HepG2 (cell line): ENCODE measurements at regions not wholly inside any gene's neighbourhood (a gene's known extent, or its start where the extent isn't known, plus 50 kb on each side); places are given as distances from the start of the nearest gene placed in this dataset.

Experiments
- ATAC-seq: fragments of 200-7000 bp; cut with Tn5 transposase; 3 replicates; pipeline ENCODE4 v1.9.1; 2020; ENCODE audit warnings: mild to moderate bottlenecking, moderate library complexity
- BruUV-seq: library from RNA; stranded (reverse); fragments of 400-500 nt; replicated peaks from 2 replicates; lab custom pipeline; 2021; lab: Mats Ljungman, UMichigan
- CTCF ChIA-PET: fragments of 300-600 bp; formaldehyde crosslinking; extraction: SDS; loops from one replicate; lab custom pipeline; 2021; ENCODE audit warnings: low total read pairs, inconsistent platforms, low intra/inter-chr PET ratio; lab: Yijun Ruan, JAX
- POLR2A ChIA-PET: fragments of 350-600 bp; sonication (Branson Sonifier 250); formaldehyde crosslinking; loops from one replicate; lab custom pipeline; 2020; ENCODE audit warnings: antibody characterized with exemption, inconsistent platforms; lab: Yijun Ruan, JAX
- DNase-seq: peaks from one replicate; pipeline ENCODE4 v3.0.0-alpha.2; 2015; ENCODE audit warnings: low spot score
- FAIRE-seq: peaks from 3 replicates; lab custom pipeline; 2011; peaks lifted over from hg19 to GRCh38; lab: Jason Lieb, UNC
- H2AFZ ChIP-seq: one replicate; pipeline ENCODE4 v1.6.1; 2011; ENCODE audit warnings: low read length, inconsistent platforms
- H3K27ac ChIP-seq: fragments of 300-600 bp; 3 replicates; pipeline ENCODE4 v1.8.0; 2011; ENCODE audit warnings: mixed run types, mild to moderate bottlenecking, mixed read lengths, low read length, inconsistent platforms; ENCODE audit not compliant: insufficient read depth; ENCODE audit errors: extremely low read length
- H3K27me3 ChIP-seq, 2 experiments: fragments of 200-600 bp in 1 of 2; 2 replicates in 1 of 2; 3 replicates in 1 of 2; pipeline versions ENCODE4 v1.6.0 to v1.8.0; 2011; ENCODE audit warnings: low read length in 2 of 2, mild to moderate bottlenecking in 2 of 2, moderate library complexity in 2 of 2, inconsistent platforms in 1 of 2; ENCODE audit not compliant: insufficient read depth in 2 of 2, control insufficient read depth in 1 of 2
- H3K36me3 ChIP-seq, 2 experiments: fragments of 200-600 bp in 1 of 2; replicated peaks in 1 of 2; 2 replicates in 1 of 2; 3 replicates in 1 of 2; pipeline versions ENCODE4 v1.5.1 to v1.8.0; 2011; ENCODE audit warnings: low read length in 2 of 2, inconsistent platforms in 1 of 2; ENCODE audit not compliant: insufficient read depth in 2 of 2, control insufficient read depth in 1 of 2
- H3K4me1 ChIP-seq: 2 replicates; pipeline ENCODE4 v1.5.1; 2012; ENCODE audit warnings: low read length, inconsistent platforms; ENCODE audit not compliant: insufficient read depth
- H3K4me2 ChIP-seq: 2 replicates; pipeline ENCODE4 v1.6.0; 2011; ENCODE audit warnings: low read depth, low read length, inconsistent platforms
- H3K4me3 ChIP-seq, 3 experiments: fragments of 200-600 bp in 1 of 3; sonication (generic), shearing (Covaris generic) in 1 of 3; replicated peaks in 1 of 3; 2 replicates each; pipeline ENCODE4 v1.5.1; 2011 to 2016; ENCODE audit warnings: low read length in 3 of 3, inconsistent platforms in 2 of 3, low read depth in 2 of 3, mild to moderate bottlenecking in 2 of 3, control low read depth in 1 of 3, mixed read lengths in 1 of 3; ENCODE audit not compliant: insufficient read depth in 1 of 3
- H3K79me2 ChIP-seq: one replicate; pipeline ENCODE4 v1.6.1; 2011; ENCODE audit warnings: low read length, inconsistent platforms; ENCODE audit not compliant: insufficient read depth
- H3K9ac ChIP-seq: 2 replicates; pipeline ENCODE4 v1.6.0; 2011; ENCODE audit warnings: mild to moderate bottlenecking, low read depth, low read length, inconsistent platforms; ENCODE audit not compliant: insufficient read depth
- H3K9me3 ChIP-seq: 2 replicates; pipeline ENCODE4 v1.5.1; 2012; ENCODE audit warnings: mild to moderate bottlenecking, low read length
- H4K20me1 ChIP-seq: 2 replicates; pipeline ENCODE4 v1.6.0; 2011; ENCODE audit warnings: inconsistent platforms, mild to moderate bottlenecking, low read length, moderate library complexity; ENCODE audit not compliant: insufficient read depth
- GABPB1 ChIP-seq: IDR thresholded peaks from 2 replicates; pipeline ENCODE4 v1.6.1; 2016; ENCODE audit warnings: mild to moderate bottlenecking, missing genetic modification reagents, moderate library complexity, missing compliant biosample characterization
- HMG20A ChIP-seq: IDR thresholded peaks from 2 replicates; pipeline ENCODE4 v1.6.1; 2016; ENCODE audit warnings: borderline replicate concordance
- KAT8 ChIP-seq: IDR thresholded peaks from 2 replicates; pipeline ENCODE4 v1.6.1; 2016; ENCODE audit warnings: missing genetic modification reagents, missing compliant biosample characterization
- KLF16 ChIP-seq, 2 experiments: sonication (generic) in 1 of 2; formaldehyde crosslinking in 1 of 2; IDR thresholded peaks; 2 replicates each; pipeline versions ENCODE4 v1.6.1 to v1.8.0; 2016 to 2023; ENCODE audit warnings: missing genetic modification reagents in 2 of 2, missing compliant biosample characterization in 1 of 2
- PAXIP1 ChIP-seq: sonication (generic); formaldehyde crosslinking; conservative IDR thresholded peaks from 2 replicates; pipeline ENCODE4 v1.4.0; 2020; ENCODE audit warnings: mild to moderate bottlenecking, missing genetic modification reagents, moderate library complexity
- RBM22 ChIP-seq: fragments of 200-400 bp; formaldehyde crosslinking; optimal IDR thresholded peaks from 2 replicates; pipeline ENCODE3; 2017; ENCODE audit warnings: mild to moderate bottlenecking, low read length, moderate library complexity
- SP5 ChIP-seq: IDR thresholded peaks from 2 replicates; pipeline ENCODE4 v1.6.1; 2016; ENCODE audit warnings: low read depth, borderline replicate concordance
- THAP9 ChIP-seq: sonication (generic); formaldehyde crosslinking; IDR thresholded peaks from 2 replicates; pipeline ENCODE4; 2020; ENCODE audit warnings: missing genetic modification reagents, mild to moderate bottlenecking, borderline replicate concordance
- XRCC5 ChIP-seq: fragments of 200-400 bp; formaldehyde crosslinking; optimal IDR thresholded peaks from 2 replicates; pipeline ENCODE3; 2017; ENCODE audit warnings: mild to moderate bottlenecking, low read length
- ZC3H13 ChIP-seq: sonication (generic); formaldehyde crosslinking; IDR thresholded peaks from 2 replicates; pipeline ENCODE4 v1.8.1; 2023; ENCODE audit warnings: mild to moderate bottlenecking, missing genetic modification reagents, moderate library complexity
- ZFP91 ChIP-seq: sonication (generic); formaldehyde crosslinking; IDR thresholded peaks from 2 replicates; pipeline ENCODE4 v1.9.0; 2022; ENCODE audit warnings: missing genetic modification reagents, mild to moderate bottlenecking, borderline replicate concordance
- ZNF205 ChIP-seq: IDR thresholded peaks from 2 replicates; pipeline ENCODE4 v1.6.1; 2018; ENCODE audit warnings: missing biosample characterization, missing genetic modification reagents
- ZNF282 ChIP-seq: fragments of 450-650 bp; IDR thresholded peaks from 2 replicates; pipeline ENCODE4 v1.6.1; 2018; ENCODE audit not compliant: partially characterized antibody
- ZNF737 ChIP-seq: sonication (generic); formaldehyde crosslinking; IDR thresholded peaks from 2 replicates; pipeline ENCODE4 v1.5.0; 2020; ENCODE audit warnings: missing genetic modification reagents, mild to moderate bottlenecking, borderline replicate concordance
- WGBS: methylation state at CpG from one replicate; pipeline ENCODE4 v1.1.6; 2017; ENCODE audit warnings: low lambda C conversion rate; 5-methylcytosine and 5-hydroxymethylcytosine counted together
- in situ Hi-C: cut with HindIII; loops from 2 replicates; pipeline ENCODE4 v1.10.0; 2017; ENCODE audit warnings: low pct_unique_long_range_greater_than_20kb; ENCODE audit not compliant: extremely low pct_ligation_motif_present
- intact Hi-C: fragments of 100-400 bp; cut with micrococcal nuclease; formaldehyde crosslinking; loops from one replicate; pipeline ENCODE4 v1.10.0; 2022; ENCODE audit not compliant: unreplicated experiment
- TF ChIP-seq, protein P1 (sequence below): sonication (generic); formaldehyde crosslinking; IDR thresholded peaks from 2 replicates; pipeline ENCODE4 v1.8.0; 2022; ENCODE audit warnings: mild to moderate bottlenecking, missing genetic modification reagents, moderate library complexity

DNA sequence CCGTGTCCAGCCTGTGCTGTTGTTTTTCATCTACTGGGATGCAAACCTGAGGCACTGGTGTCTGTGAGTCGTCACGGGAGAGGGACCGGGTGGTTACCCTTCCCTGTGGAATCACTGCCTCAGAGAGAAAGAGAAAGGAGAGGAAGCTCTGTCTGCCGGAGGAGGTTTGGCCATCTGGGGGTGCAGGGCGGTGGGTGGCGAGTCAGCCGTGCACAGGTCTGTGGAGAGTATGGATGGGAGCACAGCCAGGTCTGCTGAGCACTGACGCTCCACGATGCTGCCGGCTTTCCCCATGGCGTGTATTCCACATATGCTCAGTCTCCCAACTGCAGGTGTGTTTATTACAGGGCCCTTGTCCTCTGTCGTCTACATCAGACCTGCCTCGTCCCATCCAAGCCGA is 395.2 kb upstream of the IRX4 start:
- ChIA-PET POLR2A (no interaction called here), CTCF (no interaction called here)
- H3K4me3 ChIP-seq, result no peak overlapping the region
- no TSS peak for BruUV-seq
- no peak overlapping the region for H3K4me2 ChIP-seq
- H3K79me2 ChIP-seq, result no peaks in the 10 kb centered on the region
- no peaks in the 10 kb centered on the region for H3K4me1 ChIP-seq
- no peaks in the 10 kb centered on the region for H3K36me3 ChIP-seq
- H2AFZ ChIP-seq, result no peak overlapping the region
- H3K27ac ChIP-seq, result no peak overlapping the region
- no peak overlapping the region for H3K9ac ChIP-seq
- in situ Hi-C loops (no loop called here), intact Hi-C loops (no loop called here)
- FAIRE-seq (no peak), DNase-seq (no peak), ATAC-seq (no peak)
- H3K27me3 ChIP-seq, result peaks cover 0 to 24% of the 10 kb centered on the region in 2 experiments
- no peak for TF ChIP-seq KLF16 (CRISPR knock-in tag; IDR thresholded peaks at IDR 0.05)
- TF ChIP-seq, protein P1, sequence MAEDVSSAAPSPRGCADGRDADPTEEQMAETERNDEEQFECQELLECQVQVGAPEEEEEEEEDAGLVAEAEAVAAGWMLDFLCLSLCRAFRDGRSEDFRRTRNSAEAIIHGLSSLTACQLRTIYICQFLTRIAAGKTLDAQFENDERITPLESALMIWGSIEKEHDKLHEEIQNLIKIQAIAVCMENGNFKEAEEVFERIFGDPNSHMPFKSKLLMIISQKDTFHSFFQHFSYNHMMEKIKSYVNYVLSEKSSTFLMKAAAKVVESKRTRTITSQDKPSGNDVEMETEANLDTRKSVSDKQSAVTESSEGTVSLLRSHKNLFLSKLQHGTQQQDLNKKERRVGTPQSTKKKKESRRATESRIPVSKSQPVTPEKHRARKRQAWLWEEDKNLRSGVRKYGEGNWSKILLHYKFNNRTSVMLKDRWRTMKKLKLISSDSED (CRISPR knock-in tag), result no peak
- TF ChIP-seq XRCC5, result no peak
- no peak for TF ChIP-seq ZNF282
- no peak for TF ChIP-seq HMG20A (CRISPR knock-in tag)
- no peak for TF ChIP-seq RBM22
- no peak for TF ChIP-seq GABPB1 (CRISPR knock-in tag)
- TF ChIP-seq ZNF737, result no peak
- TF ChIP-seq KAT8 (CRISPR knock-in tag), result no peak
- no peak for TF ChIP-seq ZFP91 (CRISPR knock-in tag)
- TF ChIP-seq SP5 (CRISPR knock-in tag), result no peak
- TF ChIP-seq THAP9 (CRISPR knock-in tag), result no peak
- no peak for TF ChIP-seq PAXIP1 (CRISPR knock-in tag)
- TF ChIP-seq ZC3H13 (CRISPR knock-in tag), result no peak
- TF ChIP-seq ZNF205 (CRISPR knock-in tag), result no peak
- 30% methylated on average over 11 of the region's 15 CpGs for WGBS
- no peaks in the 10 kb centered on the region for H4K20me1 ChIP-seq
- no peaks in the 10 kb centered on the region for H3K9me3 ChIP-seq
